Glutamatergic neuron (in vitro differentiated cells): ENCODE measurements at regions not wholly inside any gene's neighbourhood (a gene's known extent, or its start where the extent isn't known, plus 50 kb on each side); places are given as distances from the start of the nearest gene placed in this dataset.

Experiments used
- DNase-seq: peaks from one replicate; pipeline ENCODE4 v3.0.0; 2022
- H3K27ac Mint-ChIP-seq: one replicate; pipeline ENCODE4 v1.8.0; 2020; ENCODE audit warnings: mild to moderate bottlenecking, mixed read lengths, inconsistent platforms; ENCODE audit not compliant: unreplicated experiment
- H3K27me3 Mint-ChIP-seq: one replicate; pipeline ENCODE4 v1.8.0; 2020; ENCODE audit warnings: mild to moderate bottlenecking, moderate library complexity, mixed read lengths, inconsistent platforms; ENCODE audit not compliant: unreplicated experiment
- H3K36me3 Mint-ChIP-seq: one replicate; pipeline ENCODE4 v1.8.0; 2020; ENCODE audit warnings: mild to moderate bottlenecking, mixed read lengths, inconsistent platforms; ENCODE audit not compliant: unreplicated experiment
- H3K4me1 Mint-ChIP-seq: one replicate; pipeline ENCODE4 v1.8.0; 2020; ENCODE audit warnings: mild to moderate bottlenecking, low read depth, mixed read lengths, inconsistent platforms; ENCODE audit not compliant: unreplicated experiment
- H3K4me3 Mint-ChIP-seq: one replicate; pipeline ENCODE4 v1.8.0; 2020; ENCODE audit warnings: mild to moderate bottlenecking, mixed read lengths, inconsistent platforms; ENCODE audit not compliant: unreplicated experiment
- H3K9me3 Mint-ChIP-seq: one replicate; pipeline ENCODE4 v1.8.0; 2020; ENCODE audit warnings: mild to moderate bottlenecking, moderate library complexity, mixed read lengths, inconsistent platforms; ENCODE audit not compliant: unreplicated experiment
- TF ChIP-seq, protein P1 (sequence below): fragments of 200-600 bp; sonication (generic); IDR thresholded peaks from one replicate; pipeline ENCODE4 v1.5.0; 2021; ENCODE audit not compliant: partially characterized antibody, unreplicated experiment

DNA sequence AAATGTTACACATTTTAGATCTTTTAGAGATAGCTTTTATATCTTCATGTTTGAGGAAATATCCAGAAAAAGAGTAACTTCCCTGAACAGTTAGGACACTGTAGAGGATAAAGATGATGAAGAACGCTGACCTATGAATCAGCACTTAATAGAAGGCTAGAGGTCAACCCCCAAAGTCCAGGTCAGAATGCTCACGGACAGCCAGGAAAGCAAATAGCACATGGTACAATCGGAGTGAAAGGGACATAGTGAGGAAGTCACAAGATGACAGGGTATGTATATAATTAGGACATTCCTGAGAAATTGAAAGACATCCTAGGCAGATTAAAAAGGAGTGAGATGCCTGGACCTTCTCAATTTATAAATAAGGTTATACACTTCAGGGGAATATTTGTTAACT lies 55.1 kb upstream of the CNTNAP4 start:
- no peak overlapping the region for H3K27ac Mint-ChIP-seq
- no peaks in the 10 kb centered on the region for H3K27me3 Mint-ChIP-seq
- H3K4me3 Mint-ChIP-seq, result no peak overlapping the region
- no peaks in the 10 kb centered on the region for H3K36me3 Mint-ChIP-seq
- peaks cover 2% of the 10 kb centered on the region for H3K4me1 Mint-ChIP-seq
- TF ChIP-seq, protein P1, sequence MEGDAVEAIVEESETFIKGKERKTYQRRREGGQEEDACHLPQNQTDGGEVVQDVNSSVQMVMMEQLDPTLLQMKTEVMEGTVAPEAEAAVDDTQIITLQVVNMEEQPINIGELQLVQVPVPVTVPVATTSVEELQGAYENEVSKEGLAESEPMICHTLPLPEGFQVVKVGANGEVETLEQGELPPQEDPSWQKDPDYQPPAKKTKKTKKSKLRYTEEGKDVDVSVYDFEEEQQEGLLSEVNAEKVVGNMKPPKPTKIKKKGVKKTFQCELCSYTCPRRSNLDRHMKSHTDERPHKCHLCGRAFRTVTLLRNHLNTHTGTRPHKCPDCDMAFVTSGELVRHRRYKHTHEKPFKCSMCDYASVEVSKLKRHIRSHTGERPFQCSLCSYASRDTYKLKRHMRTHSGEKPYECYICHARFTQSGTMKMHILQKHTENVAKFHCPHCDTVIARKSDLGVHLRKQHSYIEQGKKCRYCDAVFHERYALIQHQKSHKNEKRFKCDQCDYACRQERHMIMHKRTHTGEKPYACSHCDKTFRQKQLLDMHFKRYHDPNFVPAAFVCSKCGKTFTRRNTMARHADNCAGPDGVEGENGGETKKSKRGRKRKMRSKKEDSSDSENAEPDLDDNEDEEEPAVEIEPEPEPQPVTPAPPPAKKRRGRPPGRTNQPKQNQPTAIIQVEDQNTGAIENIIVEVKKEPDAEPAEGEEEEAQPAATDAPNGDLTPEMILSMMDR, result no peak
- no peaks in the 10 kb centered on the region for H3K9me3 Mint-ChIP-seq
- no peak for DNase-seq

DNA sequence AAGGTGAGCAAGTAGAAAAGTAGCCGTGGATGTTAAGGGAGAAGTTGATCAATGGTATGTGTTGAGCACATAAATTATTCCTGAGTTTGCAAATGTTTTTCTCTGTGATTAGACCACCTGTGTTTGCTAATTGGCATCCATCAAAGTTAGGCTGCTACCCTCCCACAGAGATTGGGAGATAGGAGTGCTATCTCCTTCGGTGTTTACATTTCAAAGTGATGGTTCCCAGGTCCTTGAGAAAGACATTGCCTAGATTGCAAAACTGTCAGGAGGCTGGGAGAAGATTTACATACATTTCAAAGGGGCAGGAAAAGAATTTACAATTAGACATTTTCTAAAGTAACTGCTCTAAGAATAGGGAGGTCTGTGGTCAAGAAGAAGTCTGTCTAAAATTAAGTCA lies 54.3 kb upstream of the CNTNAP4 start:
- Mint-ChIP-seq H3K4me1 (peaks cover 2% of the 10 kb centered on the region), H3K4me3 (no peak overlapping the region), H3K36me3 (no peaks in the 10 kb centered on the region), H3K27me3 (no peaks in the 10 kb centered on the region), H3K27ac (no peak overlapping the region), H3K9me3 (no peaks in the 10 kb centered on the region)
- TF ChIP-seq, protein P1, result no peak
- DNase-seq, result no peak

DNA sequence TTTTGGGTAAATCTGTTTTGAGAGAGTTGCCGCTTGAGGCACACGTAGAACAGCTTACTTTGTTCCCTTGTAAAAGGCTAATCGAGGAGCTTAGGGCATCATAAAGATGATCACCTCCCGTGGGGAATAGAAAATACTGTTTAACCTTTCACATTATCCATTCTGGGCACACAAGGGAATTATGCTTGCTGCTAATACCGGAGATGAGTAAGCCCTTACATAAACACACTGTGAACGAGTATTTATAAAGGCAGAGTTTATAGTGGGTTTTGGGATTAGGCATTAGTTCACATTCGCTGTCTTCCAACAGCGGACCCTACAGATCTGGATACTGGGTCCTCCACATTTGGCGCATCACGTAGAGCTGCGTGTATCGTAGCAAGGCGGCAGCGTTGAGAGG lies 51.2 kb upstream of the CNTNAP4 start:
- no peak overlapping the region for H3K4me3 Mint-ChIP-seq

DNA sequence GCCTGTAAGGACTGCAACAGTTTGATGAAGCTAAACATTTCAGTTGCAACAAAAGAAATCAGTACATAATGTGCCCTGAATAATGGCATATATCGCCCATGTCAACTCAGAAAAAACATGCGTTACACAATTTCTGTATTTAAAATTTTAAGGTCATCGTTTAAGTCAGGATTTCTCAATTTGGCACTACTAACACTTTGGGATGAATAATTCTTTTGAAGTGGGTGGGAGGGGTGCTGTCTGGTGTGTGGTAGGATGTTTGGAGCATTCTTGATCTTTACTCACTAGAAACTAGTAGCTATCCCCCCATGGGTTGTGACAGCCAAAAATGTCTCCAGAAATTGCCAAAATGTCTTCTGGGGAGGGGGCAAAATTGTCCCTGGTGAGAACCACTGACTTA lies 50.7 kb upstream of the CNTNAP4 start:
- H3K4me3 Mint-ChIP-seq, result no peak overlapping the region
- no peaks in the 10 kb centered on the region for H3K9me3 Mint-ChIP-seq
- no peaks in the 10 kb centered on the region for H3K36me3 Mint-ChIP-seq
- peaks cover 2% of the 10 kb centered on the region for H3K4me1 Mint-ChIP-seq
- H3K27ac Mint-ChIP-seq, result no peak overlapping the region
- DNase-seq, result no peak
- TF ChIP-seq, protein P1, result no peak
- H3K27me3 Mint-ChIP-seq, result no peaks in the 10 kb centered on the region

More for the DNA sequence above, 51.2 kb upstream of the CNTNAP4 start:
- H3K36me3 Mint-ChIP-seq, result no peaks in the 10 kb centered on the region
- no peak for DNase-seq
- no peaks in the 10 kb centered on the region for H3K27me3 Mint-ChIP-seq
- H3K9me3 Mint-ChIP-seq, result no peaks in the 10 kb centered on the region
- H3K27ac Mint-ChIP-seq, result no peak overlapping the region
- H3K4me1 Mint-ChIP-seq, result peaks cover 2% of the 10 kb centered on the region
- TF ChIP-seq, protein P1, result no peak
